Sigmoid colon (tissue), 6 donors: ENCODE measurements at regions not wholly inside any gene's neighbourhood (a gene's known extent, or its start where the extent isn't known, plus 50 kb on each side); places are given as distances from the start of the nearest gene placed in this dataset.

Source experiments
- DNase-seq: peaks from one replicate; pipeline ENCODE4 v3.0.0-alpha.2; 2019
- H3K27ac ChIP-seq, 4 donors: fragments of 200-600 bp; sonication (generic); one replicate each; pipeline ENCODE4 v1.5.1; 2016 to 2019; ENCODE audit warnings: mild to moderate bottlenecking in 1 of 4
- H3K27me3 ChIP-seq, 3 donors: fragments of 200-600 bp; sonication (generic); one replicate each; pipeline ENCODE4 v1.5.1; 2019; ENCODE audit warnings: mild to moderate bottlenecking in 1 of 3
- H3K36me3 ChIP-seq, 4 donors: fragments of 200-600 bp; sonication (generic); one replicate each; pipeline ENCODE4 v1.5.1; 2016 to 2019
- H3K4me1 ChIP-seq, 4 donors: fragments of 200-600 bp; sonication (generic); one replicate each; pipeline ENCODE4 v1.5.1; 2017 to 2019
- H3K4me3 ChIP-seq, 4 donors: fragments of 200-600 bp; sonication (generic); one replicate each; pipeline ENCODE4 v1.5.1; 2017 to 2019; ENCODE audit warnings: mild to moderate bottlenecking in 2 of 4, moderate library complexity in 1 of 4
- H3K9me3 ChIP-seq, 4 donors: fragments of 200-600 bp in 3 of 4; sonication (generic) in 3 of 4; one replicate each; pipeline versions ENCODE4 v1.5.1 to v1.6.1; 2013 to 2019
- CTCF ChIP-seq, 4 experiments: fragments of 450-650 bp in 3 of 4; fragments of 200-600 bp in 1 of 4; IDR thresholded peaks; one replicate each; pipeline ENCODE4 v1.5.1; 2016 to 2019; ENCODE audit warnings: antibody characterized with exemption in 4 of 4, mild to moderate bottlenecking in 3 of 4, moderate library complexity in 2 of 4
- EP300 ChIP-seq, 4 donors: sonication (generic); formaldehyde crosslinking; IDR thresholded peaks; one replicate each; pipeline ENCODE4 v1.6.1; 2017; ENCODE audit warnings: antibody characterized with exemption in 4 of 4
- POLR2A ChIP-seq, 2 donors: fragments of 450-650 bp; IDR thresholded peaks; one replicate each; pipeline ENCODE4 v1.6.1; 2016; ENCODE audit warnings: antibody characterized with exemption in 2 of 2, mild to moderate bottlenecking in 2 of 2, moderate library complexity in 2 of 2
- POLR2AphosphoS5 ChIP-seq, 4 donors: sonication (generic); formaldehyde crosslinking; IDR thresholded peaks; one replicate each; pipeline ENCODE4 v1.6.1; 2017; ENCODE audit warnings: antibody characterized with exemption in 4 of 4
- WGBS, 2 donors: extraction: QIAGEN DNeasy Blood & Tissue Kit; methylation state at CpG; one replicate each; pipeline ENCODE4 v1.1.7; 2013; 5-methylcytosine and 5-hydroxymethylcytosine counted together
- intact Hi-C: fragments of 100-400 bp; cut with DNase I; formaldehyde crosslinking; loops from one replicate; pipeline ENCODE4 v1.15.1; 2023
- donor health status: healthy with polysubstance abuse.
- donor health status: healthy.

GRCh38 chr13:48155848-48156247, 60.9 kb upstream of the MED4 start:
- H3K4me1 ChIP-seq: peaks cover 0 to 3% (median 0%) of the 10 kb centered on the region in 4 donors
- H3K36me3 ChIP-seq: no peaks in the 10 kb centered on the region
- H3K27me3 ChIP-seq: no peaks in the 10 kb centered on the region
- TF ChIP-seq POLR2AphosphoS5 (IDR thresholded peaks at IDR 0.05) (peak in 1 of 4 donors; percentile 5), CTCF (IDR thresholded peaks at IDR 0.05) (no peak)
- peak overlapping the region in 2 of 4 donors; percentile 23 to 38 for H3K27ac ChIP-seq
- no peaks in the 10 kb centered on the region for H3K9me3 ChIP-seq
- 21% methylated on average over 2 of the region's 2 CpGs for WGBS, 2 donors
- DNase-seq: no peak
- H3K4me3 ChIP-seq: no peak overlapping the region
- intact Hi-C loops: no loop called here

GRCh38 chr13:48154671-48155070, 59.8 kb upstream of the MED4 start:
- H3K4me3 ChIP-seq: no peak overlapping the region
- no peaks in the 10 kb centered on the region for H3K4me1 ChIP-seq
- intact Hi-C loops: no loop called here
- TF ChIP-seq EP300 (IDR thresholded peaks at IDR 0.05): no peak
- no peak for TF ChIP-seq POLR2AphosphoS5 (IDR thresholded peaks at IDR 0.05)
- no peak for TF ChIP-seq CTCF (IDR thresholded peaks at IDR 0.05)
- TF ChIP-seq POLR2A (IDR thresholded peaks at IDR 0.05): no peak
- no peak overlapping the region for H3K27ac ChIP-seq
- no peaks in the 10 kb centered on the region for H3K9me3 ChIP-seq
- 94% methylated on average over 6 of the region's 6 CpGs for WGBS, 2 donors
- H3K36me3 ChIP-seq: no peaks in the 10 kb centered on the region
- DNase-seq: no peak
- no peaks in the 10 kb centered on the region for H3K27me3 ChIP-seq

- intact Hi-C loops: no loop called here
- H3K4me1 ChIP-seq: no peaks in the 10 kb centered on the region
- TF ChIP-seq POLR2A (IDR thresholded peaks at IDR 0.05) (no peak), CTCF (IDR thresholded peaks at IDR 0.05) (no peak), POLR2AphosphoS5 (IDR thresholded peaks at IDR 0.05) (no peak), EP300 (IDR thresholded peaks at IDR 0.05) (no peak)
- H3K9me3 ChIP-seq: no peaks in the 10 kb centered on the region
- WGBS, 2 donors: 83 to 85% methylated on average over 3 of the region's 3 CpGs
- H3K27me3 ChIP-seq: no peaks in the 10 kb centered on the region
- H3K4me3 ChIP-seq: no peak overlapping the region
- H3K27ac ChIP-seq: no peak overlapping the region
- no peaks in the 10 kb centered on the region for H3K36me3 ChIP-seq
- DNase-seq: no peak
Observed at GRCh38 chr13:48153186-48153585, 58.3 kb upstream of the MED4 start.

GRCh38 chr13:48151363-48152161, 56.7 kb upstream of the MED4 start:
- no peaks in the 10 kb centered on the region for H3K27me3 ChIP-seq
- no peaks in the 10 kb centered on the region for H3K4me1 ChIP-seq
- H3K4me3 ChIP-seq: no peak overlapping the region
- peak overlapping the region in 2 of 4 donors; percentile 1 to 5 for H3K27ac ChIP-seq
- no peak for DNase-seq
- whole genome bisulfite sequencing, 2 donors: 54 to 76% methylated on average over 5 of the region's 5 CpGs
- TF ChIP-seq CTCF (IDR thresholded peaks at IDR 0.05) (no peak), POLR2A (IDR thresholded peaks at IDR 0.05) (no peak), EP300 (IDR thresholded peaks at IDR 0.05) (no peak), POLR2AphosphoS5 (IDR thresholded peaks at IDR 0.05) (no peak)
- intact Hi-C loops: no loop called here
- no peaks in the 10 kb centered on the region for H3K9me3 ChIP-seq
- H3K36me3 ChIP-seq: no peaks in the 10 kb centered on the region

- H3K4me3 ChIP-seq: no peak overlapping the region
- no peak overlapping the region for H3K27ac ChIP-seq
- no peak for TF ChIP-seq POLR2A (IDR thresholded peaks at IDR 0.05)
- no peak for TF ChIP-seq CTCF (IDR thresholded peaks at IDR 0.05)
- TF ChIP-seq EP300 (IDR thresholded peaks at IDR 0.05): no peak
- TF ChIP-seq POLR2AphosphoS5 (IDR thresholded peaks at IDR 0.05): no peak
- intact Hi-C loops: no loop called here
- no peaks in the 10 kb centered on the region for H3K27me3 ChIP-seq
- H3K9me3 ChIP-seq: no peaks in the 10 kb centered on the region
- peaks cover 0 to 11% (median 7%) of the 10 kb centered on the region in 4 donors for H3K4me1 ChIP-seq
- 71 to 79% methylated on average over 6 of the region's 6 CpGs for WGBS, 2 donors
- H3K36me3 ChIP-seq: no peaks in the 10 kb centered on the region
- no peak for DNase-seq
Observed at GRCh38 chr13:48148454-48148853, 53.5 kb upstream of the MED4 start.
